ENCODE measurements at regions not wholly inside any gene's neighbourhood (a gene's known extent, or its start where the extent isn't known, plus 50 kb on each side); places are given as distances from the start of the nearest gene placed in this dataset.

DNA sequence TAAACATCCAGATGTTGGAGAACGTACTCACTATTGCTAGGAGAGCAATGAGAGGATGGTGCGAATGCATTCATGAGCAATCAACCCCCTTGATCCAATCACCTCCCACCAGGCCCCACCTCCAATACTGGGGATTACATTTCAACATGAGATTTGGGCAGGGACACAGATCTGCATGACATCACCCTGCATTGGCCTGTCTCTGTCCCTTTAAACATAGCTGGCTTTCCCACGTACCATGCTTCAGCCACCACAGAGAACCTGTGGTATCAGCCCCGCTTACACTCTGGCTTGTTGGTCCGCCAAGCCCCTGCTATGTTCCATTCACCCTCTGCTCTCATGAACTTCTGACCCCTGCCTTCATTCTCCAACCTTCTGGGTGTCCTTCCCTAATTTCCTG is 157.5 kb upstream of the E2F8 start:
- TF ChIP-seq TAF1 (IDR thresholded peaks at IDR 0.05; ENCODE audit: low read depth): no peak
- TF ChIP-seq REST (IDR thresholded peaks at IDR 0.05; ENCODE audit: low read depth): no peak
- no peak for TF ChIP-seq RAD21 (IDR thresholded peaks at IDR 0.05; ENCODE audit: low read depth)
- no peak for TF ChIP-seq USF1 (IDR thresholded peaks at IDR 0.05)

DNA sequence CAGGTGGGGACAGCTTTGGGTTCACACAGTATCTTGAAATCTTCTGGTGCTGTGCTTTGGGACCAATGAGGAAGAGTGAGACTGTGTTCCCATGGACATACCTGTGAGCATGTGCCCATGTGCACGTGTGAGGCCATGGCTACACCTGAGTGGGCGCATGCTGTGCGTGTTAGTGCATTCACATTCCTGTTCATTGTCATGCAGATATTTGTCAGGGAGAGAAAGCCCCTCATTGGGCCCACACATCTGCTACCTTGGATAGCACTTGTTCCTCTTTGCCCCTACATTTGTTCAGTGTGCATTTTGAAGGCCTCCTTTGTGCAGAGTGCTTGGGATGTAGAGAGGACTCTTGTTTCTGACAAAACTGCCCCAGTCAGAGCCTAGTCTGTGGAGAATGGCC is 154.3 kb upstream of the E2F8 start:
- TF ChIP-seq REST (IDR thresholded peaks at IDR 0.05; ENCODE audit: low read depth) (no peak), TEAD4 (IDR thresholded peaks at IDR 0.05) (no peak), CREB1 (IDR thresholded peaks at IDR 0.05; ENCODE audit: low read depth) (no peak), TAF1 (IDR thresholded peaks at IDR 0.05; ENCODE audit: low read depth) (no peak), FOXM1 (IDR thresholded peaks at IDR 0.05; ENCODE audit: borderline replicate concordance, low read depth) (no peak)

GRCh38 chr11:19394525-19395016 is 153.8 kb upstream of the E2F8 start:
- TF ChIP-seq USF1 (IDR thresholded peaks at IDR 0.05) (no peak), CREB1 (IDR thresholded peaks at IDR 0.05; ENCODE audit: low read depth) (no peak), RAD21 (IDR thresholded peaks at IDR 0.05; ENCODE audit: low read depth) (no peak), TEAD4 (IDR thresholded peaks at IDR 0.05) (no peak), TCF12 (IDR thresholded peaks at IDR 0.05; ENCODE audit: low read depth) (no peak), FOXM1 (IDR thresholded peaks at IDR 0.05; ENCODE audit: borderline replicate concordance, low read depth) (no peak), TAF1 (IDR thresholded peaks at IDR 0.05; ENCODE audit: low read depth) (no peak), ZBTB7A (IDR thresholded peaks at IDR 0.05; ENCODE audit: low read depth) (no peak), NFIC (IDR thresholded peaks at IDR 0.05) (no peak), REST (IDR thresholded peaks at IDR 0.05; ENCODE audit: low read depth) (no peak), EP300 (IDR thresholded peaks at IDR 0.05; ENCODE audit: borderline replicate concordance) (no peak), CEBPB (IDR thresholded peaks at IDR 0.05) (no peak), EGR1 (IDR thresholded peaks at IDR 0.05) (no peak), YY1 (IDR thresholded peaks at IDR 0.05; ENCODE audit: low read depth) (no peak)
- TF ChIP-seq, protein P1, sequence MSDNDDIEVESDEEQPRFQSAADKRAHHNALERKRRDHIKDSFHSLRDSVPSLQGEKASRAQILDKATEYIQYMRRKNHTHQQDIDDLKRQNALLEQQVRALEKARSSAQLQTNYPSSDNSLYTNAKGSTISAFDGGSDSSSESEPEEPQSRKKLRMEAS (IDR thresholded peaks at IDR 0.05): no peak

- TF ChIP-seq USF1 (IDR thresholded peaks at IDR 0.05) (no peak), ZBTB7A (IDR thresholded peaks at IDR 0.05; ENCODE audit: low read depth) (no peak), RAD21 (IDR thresholded peaks at IDR 0.05; ENCODE audit: low read depth) (no peak), YY1 (IDR thresholded peaks at IDR 0.05; ENCODE audit: low read depth) (no peak)
Measured at GRCh38 chr11:19393941-19394340, 153.2 kb upstream of the E2F8 start.

DNA sequence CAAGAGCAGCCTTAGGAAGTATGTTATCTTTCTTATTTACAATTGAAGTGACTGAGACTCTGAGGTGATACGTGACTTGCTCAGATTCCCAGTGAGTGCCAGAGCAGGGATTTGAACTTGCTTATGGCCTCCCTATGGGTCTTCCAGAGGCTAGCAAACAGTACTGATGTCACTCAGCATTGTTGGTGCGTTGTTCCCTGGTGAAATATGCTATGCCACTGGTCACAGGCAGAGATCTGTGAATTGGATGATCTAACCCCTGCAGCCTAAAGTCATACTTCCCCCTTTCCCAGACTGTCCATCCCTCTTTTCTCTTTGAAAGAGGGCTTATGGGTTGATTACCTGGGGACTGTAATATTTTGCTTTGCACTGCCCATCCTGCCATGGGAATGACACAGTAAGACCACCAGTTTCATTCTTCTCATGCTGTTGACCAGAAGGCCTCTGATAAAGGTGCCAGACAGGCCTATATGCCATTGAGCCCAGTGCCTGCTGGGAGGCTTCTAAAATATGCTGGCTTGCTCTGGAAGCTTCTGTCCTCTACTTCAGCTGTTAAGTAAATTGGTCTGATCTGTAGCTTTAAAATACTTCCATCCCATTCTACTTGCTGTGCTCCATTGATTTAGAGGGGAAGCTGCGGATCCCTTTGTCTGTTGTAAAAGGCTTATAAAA is 152.2 kb upstream of the E2F8 start:
- TF ChIP-seq RAD21 (IDR thresholded peaks at IDR 0.05; ENCODE audit: low read depth) (no peak), ZBTB7A (IDR thresholded peaks at IDR 0.05; ENCODE audit: low read depth) (no peak), FOXM1 (IDR thresholded peaks at IDR 0.05; ENCODE audit: borderline replicate concordance, low read depth) (no peak), CREB1 (IDR thresholded peaks at IDR 0.05; ENCODE audit: low read depth) (no peak), TAF1 (IDR thresholded peaks at IDR 0.05; ENCODE audit: low read depth) (no peak), EP300 (IDR thresholded peaks at IDR 0.05; ENCODE audit: borderline replicate concordance) (no peak), TCF12 (IDR thresholded peaks at IDR 0.05; ENCODE audit: low read depth) (no peak), REST (IDR thresholded peaks at IDR 0.05; ENCODE audit: low read depth) (no peak), TEAD4 (IDR thresholded peaks at IDR 0.05) (no peak), CEBPB (IDR thresholded peaks at IDR 0.05) (no peak), EGR1 (IDR thresholded peaks at IDR 0.05) (no peak), USF1 (IDR thresholded peaks at IDR 0.05) (no peak), NFIC (IDR thresholded peaks at IDR 0.05) (no peak)

Data from Ishikawa (cell line).